Vagina (tissue), 2 donors: ENCODE measurements at regions not wholly inside any gene's neighbourhood (a gene's known extent, or its start where the extent isn't known, plus 50 kb on each side); places are given as distances from the start of the nearest gene placed in this dataset.

ENCODE experiments used
- POLR2A ChIP-seq, 2 donors: fragments of 450-650 bp; IDR thresholded peaks; one replicate each; pipeline ENCODE4 v1.6.1; 2017; ENCODE audit warnings: antibody characterized with exemption in 2 of 2, mild to moderate bottlenecking in 2 of 2, moderate library complexity in 2 of 2
- POLR2AphosphoS5 ChIP-seq, 2 donors: sonication (generic); formaldehyde crosslinking; IDR thresholded peaks; one replicate each; pipeline ENCODE4 v1.9.0; 2017; ENCODE audit warnings: antibody characterized with exemption in 2 of 2, mild to moderate bottlenecking in 2 of 2, low read depth in 1 of 2; ENCODE audit not compliant: insufficient read depth in 1 of 2
- TF ChIP-seq, protein P1 (sequence below), 3 experiments: fragments of 450-650 bp in 2 of 3; fragments of 200-600 bp in 1 of 3; sonication (generic) in 1 of 3; IDR thresholded peaks; one replicate each; pipeline ENCODE4 v1.5.1; 2017 to 2019; ENCODE audit warnings: antibody characterized with exemption in 3 of 3, mild to moderate bottlenecking in 2 of 3, moderate library complexity in 2 of 3

GRCh38 chr5:3349704-3350565 lies 245.7 kb upstream of the IRX1 start:
- TF ChIP-seq, protein P1, sequence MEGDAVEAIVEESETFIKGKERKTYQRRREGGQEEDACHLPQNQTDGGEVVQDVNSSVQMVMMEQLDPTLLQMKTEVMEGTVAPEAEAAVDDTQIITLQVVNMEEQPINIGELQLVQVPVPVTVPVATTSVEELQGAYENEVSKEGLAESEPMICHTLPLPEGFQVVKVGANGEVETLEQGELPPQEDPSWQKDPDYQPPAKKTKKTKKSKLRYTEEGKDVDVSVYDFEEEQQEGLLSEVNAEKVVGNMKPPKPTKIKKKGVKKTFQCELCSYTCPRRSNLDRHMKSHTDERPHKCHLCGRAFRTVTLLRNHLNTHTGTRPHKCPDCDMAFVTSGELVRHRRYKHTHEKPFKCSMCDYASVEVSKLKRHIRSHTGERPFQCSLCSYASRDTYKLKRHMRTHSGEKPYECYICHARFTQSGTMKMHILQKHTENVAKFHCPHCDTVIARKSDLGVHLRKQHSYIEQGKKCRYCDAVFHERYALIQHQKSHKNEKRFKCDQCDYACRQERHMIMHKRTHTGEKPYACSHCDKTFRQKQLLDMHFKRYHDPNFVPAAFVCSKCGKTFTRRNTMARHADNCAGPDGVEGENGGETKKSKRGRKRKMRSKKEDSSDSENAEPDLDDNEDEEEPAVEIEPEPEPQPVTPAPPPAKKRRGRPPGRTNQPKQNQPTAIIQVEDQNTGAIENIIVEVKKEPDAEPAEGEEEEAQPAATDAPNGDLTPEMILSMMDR (IDR thresholded peaks at IDR 0.05): no peak
- TF ChIP-seq POLR2A (IDR thresholded peaks at IDR 0.05) (no peak), POLR2AphosphoS5 (IDR thresholded peaks at IDR 0.05; ENCODE audit: insufficient read depth in 1 of 2, low read depth in 1 of 2) (no peak)
